Keratinocyte (primary cell): ENCODE measurements at regions not wholly inside any gene's neighbourhood (a gene's known extent, or its start where the extent isn't known, plus 50 kb on each side); places are given as distances from the start of the nearest gene placed in this dataset.

ENCODE experiments used
- EZH2 ChIP-seq: IDR thresholded peaks from one replicate; pipeline ENCODE4 v1.6.1; 2012; ENCODE audit warnings: inconsistent platforms, mild to moderate bottlenecking, low read length, moderate library complexity
- TF ChIP-seq, protein P1 (sequence below), 3 experiments: IDR thresholded peaks in 1 of 3; conservative IDR thresholded peaks in 1 of 3; optimal IDR thresholded peaks in 1 of 3; 2 replicates in 2 of 3; 3 replicates in 1 of 3; pipeline versions ENCODE3 to v1.5.1; 2011; ENCODE audit warnings: low read length in 3 of 3, mild to moderate bottlenecking in 3 of 3, moderate library complexity in 2 of 3, control low read depth in 1 of 3, inconsistent platforms in 1 of 3; ENCODE audit not compliant: insufficient read depth in 2 of 3; ENCODE audit errors: extremely low read depth in 1 of 3

DNA sequence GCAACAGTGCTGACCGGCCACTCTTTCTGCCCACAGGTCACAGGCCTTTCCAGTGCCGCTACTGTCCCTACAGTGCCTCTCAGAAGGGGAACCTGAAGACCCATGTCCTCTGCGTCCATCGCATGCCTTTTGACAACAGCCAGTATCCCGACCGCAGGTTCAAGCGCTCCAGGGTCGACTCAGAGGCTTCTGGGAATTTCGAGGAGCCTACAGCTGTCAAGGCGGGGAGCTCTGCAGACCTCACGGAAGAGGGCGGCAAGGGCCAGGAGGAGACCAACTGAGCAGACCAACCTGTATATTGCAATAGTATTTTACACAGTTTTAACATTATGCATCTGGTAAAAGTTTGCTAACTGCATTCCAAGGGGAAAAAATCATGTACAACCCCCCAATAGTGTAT is 338.5 kb downstream of the ZNF536 start:
- TF ChIP-seq, protein P1, sequence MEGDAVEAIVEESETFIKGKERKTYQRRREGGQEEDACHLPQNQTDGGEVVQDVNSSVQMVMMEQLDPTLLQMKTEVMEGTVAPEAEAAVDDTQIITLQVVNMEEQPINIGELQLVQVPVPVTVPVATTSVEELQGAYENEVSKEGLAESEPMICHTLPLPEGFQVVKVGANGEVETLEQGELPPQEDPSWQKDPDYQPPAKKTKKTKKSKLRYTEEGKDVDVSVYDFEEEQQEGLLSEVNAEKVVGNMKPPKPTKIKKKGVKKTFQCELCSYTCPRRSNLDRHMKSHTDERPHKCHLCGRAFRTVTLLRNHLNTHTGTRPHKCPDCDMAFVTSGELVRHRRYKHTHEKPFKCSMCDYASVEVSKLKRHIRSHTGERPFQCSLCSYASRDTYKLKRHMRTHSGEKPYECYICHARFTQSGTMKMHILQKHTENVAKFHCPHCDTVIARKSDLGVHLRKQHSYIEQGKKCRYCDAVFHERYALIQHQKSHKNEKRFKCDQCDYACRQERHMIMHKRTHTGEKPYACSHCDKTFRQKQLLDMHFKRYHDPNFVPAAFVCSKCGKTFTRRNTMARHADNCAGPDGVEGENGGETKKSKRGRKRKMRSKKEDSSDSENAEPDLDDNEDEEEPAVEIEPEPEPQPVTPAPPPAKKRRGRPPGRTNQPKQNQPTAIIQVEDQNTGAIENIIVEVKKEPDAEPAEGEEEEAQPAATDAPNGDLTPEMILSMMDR (optimal IDR thresholded peaks at IDR 0.05 in 1 of 3, IDR thresholded peaks at IDR 0.05 in 1 of 3, conservative IDR thresholded peaks at IDR 0.05 in 1 of 3; ENCODE audit: extremely low read depth in 1 of 3, insufficient read depth in 2 of 3, low read length in 3 of 3), result no peak
- TF ChIP-seq EZH2, result no peak
